ENCODE measurements at regions not wholly inside any gene's neighbourhood (a gene's known extent, or its start where the extent isn't known, plus 50 kb on each side); places are given as distances from the start of the nearest gene placed in this dataset.

- TF ChIP-seq POLR2A (IDR thresholded peaks at IDR 0.05) (no peak), POLR2AphosphoS5 (IDR thresholded peaks at IDR 0.05) (no peak)
- TF ChIP-seq, protein P1, sequence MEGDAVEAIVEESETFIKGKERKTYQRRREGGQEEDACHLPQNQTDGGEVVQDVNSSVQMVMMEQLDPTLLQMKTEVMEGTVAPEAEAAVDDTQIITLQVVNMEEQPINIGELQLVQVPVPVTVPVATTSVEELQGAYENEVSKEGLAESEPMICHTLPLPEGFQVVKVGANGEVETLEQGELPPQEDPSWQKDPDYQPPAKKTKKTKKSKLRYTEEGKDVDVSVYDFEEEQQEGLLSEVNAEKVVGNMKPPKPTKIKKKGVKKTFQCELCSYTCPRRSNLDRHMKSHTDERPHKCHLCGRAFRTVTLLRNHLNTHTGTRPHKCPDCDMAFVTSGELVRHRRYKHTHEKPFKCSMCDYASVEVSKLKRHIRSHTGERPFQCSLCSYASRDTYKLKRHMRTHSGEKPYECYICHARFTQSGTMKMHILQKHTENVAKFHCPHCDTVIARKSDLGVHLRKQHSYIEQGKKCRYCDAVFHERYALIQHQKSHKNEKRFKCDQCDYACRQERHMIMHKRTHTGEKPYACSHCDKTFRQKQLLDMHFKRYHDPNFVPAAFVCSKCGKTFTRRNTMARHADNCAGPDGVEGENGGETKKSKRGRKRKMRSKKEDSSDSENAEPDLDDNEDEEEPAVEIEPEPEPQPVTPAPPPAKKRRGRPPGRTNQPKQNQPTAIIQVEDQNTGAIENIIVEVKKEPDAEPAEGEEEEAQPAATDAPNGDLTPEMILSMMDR (IDR thresholded peaks at IDR 0.05): no peak
- Histone ChIP-seq H3K9me3 (no peaks in the 10 kb centered on the region), H3K27ac (no peak overlapping the region), H3K36me3 (no peaks in the 10 kb centered on the region), H3K4me1 (no peaks in the 10 kb centered on the region), H3K4me3 (no peak overlapping the region), H3K27me3 (peaks cover 0 to 40% of the 10 kb centered on the region in 2 donors)
- intact Hi-C loops (cut with DNase I; ENCODE audit: low total_unique reads): no loop called here
- DNase-seq (ENCODE audit: low spot score in 2 of 2): no peak
These were observed 135.0 kb upstream of the ZNF536 start for GRCh38 chr19:30237140-30237539.

GRCh38 chr19:30240904-30241695 is 131.1 kb upstream of the ZNF536 start:
- Histone ChIP-seq H3K4me1 (no peaks in the 10 kb centered on the region), H3K9me3 (no peaks in the 10 kb centered on the region), H3K36me3 (no peaks in the 10 kb centered on the region), H3K27me3 (peaks cover 0 to 18% of the 10 kb centered on the region in 2 donors), H3K27ac (no peak overlapping the region), H3K4me3 (no peak overlapping the region)
- intact Hi-C loops (cut with DNase I; ENCODE audit: low total_unique reads): no loop called here
- TF ChIP-seq POLR2A (IDR thresholded peaks at IDR 0.05) (no peak), POLR2AphosphoS5 (IDR thresholded peaks at IDR 0.05) (no peak)
- TF ChIP-seq, protein P1 (IDR thresholded peaks at IDR 0.05): no peak
- DNase-seq (ENCODE audit: low spot score in 2 of 2): no peak

DNA sequence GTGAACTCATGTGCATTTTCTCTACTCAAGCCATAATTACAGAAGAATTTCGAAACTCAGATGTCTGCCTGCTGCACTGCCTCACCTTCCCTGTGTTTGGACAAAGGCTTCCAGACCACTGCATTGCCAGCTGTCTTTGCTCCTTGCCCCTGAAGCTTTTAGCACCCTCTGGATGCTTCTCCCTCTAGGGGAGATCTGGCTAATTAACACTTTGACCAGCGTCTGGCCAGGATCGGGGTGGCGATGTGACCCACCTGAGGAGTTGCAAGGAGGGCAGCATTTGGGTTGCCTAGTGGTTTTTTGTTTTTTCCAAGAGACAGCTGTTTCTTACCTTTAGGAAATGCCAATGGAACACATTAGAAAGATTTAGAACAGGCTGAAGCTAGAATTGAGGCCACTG is 127.7 kb upstream of the ZNF536 start:
- TF ChIP-seq, protein P1 (IDR thresholded peaks at IDR 0.05): no peak
- TF ChIP-seq POLR2A (IDR thresholded peaks at IDR 0.05) (no peak), POLR2AphosphoS5 (IDR thresholded peaks at IDR 0.05) (no peak)
- H3K9me3 ChIP-seq: no peaks in the 10 kb centered on the region
- no peak overlapping the region for H3K4me3 ChIP-seq
- no peaks in the 10 kb centered on the region for H3K4me1 ChIP-seq
- DNase-seq (ENCODE audit: low spot score in 2 of 2): no peak
- intact Hi-C loops (cut with DNase I; ENCODE audit: low total_unique reads): no loop called here
- H3K27me3 ChIP-seq: peaks cover 0 to 16% of the 10 kb centered on the region in 2 donors
- no peak overlapping the region for H3K27ac ChIP-seq
- H3K36me3 ChIP-seq: no peaks in the 10 kb centered on the region

- DNase-seq (ENCODE audit: low spot score in 2 of 2): no peak
- H3K4me3 ChIP-seq: no peak overlapping the region
- peaks cover 0 to 10% of the 10 kb centered on the region in 2 donors for H3K27me3 ChIP-seq
- intact Hi-C loops (cut with DNase I; ENCODE audit: low total_unique reads): no loop called here
- TF ChIP-seq POLR2AphosphoS5 (IDR thresholded peaks at IDR 0.05): no peak
- no peak for TF ChIP-seq POLR2A (IDR thresholded peaks at IDR 0.05)
- TF ChIP-seq, protein P1 (IDR thresholded peaks at IDR 0.05): no peak
- H3K36me3 ChIP-seq: no peaks in the 10 kb centered on the region
- no peaks in the 10 kb centered on the region for H3K9me3 ChIP-seq
- H3K4me1 ChIP-seq: no peaks in the 10 kb centered on the region
- H3K27ac ChIP-seq: no peak overlapping the region
These were observed 126.7 kb upstream of the ZNF536 start for GRCh38 chr19:30245401-30246039.

GRCh38 chr19:30249911-30250310 is 122.3 kb upstream of the ZNF536 start:
- DNase-seq (ENCODE audit: low spot score in 2 of 2): no peak
- TF ChIP-seq, protein P1 (IDR thresholded peaks at IDR 0.05): no peak
- TF ChIP-seq POLR2A (IDR thresholded peaks at IDR 0.05) (no peak), POLR2AphosphoS5 (IDR thresholded peaks at IDR 0.05) (no peak)

More at GRCh38 chr19:30249911-30250310, 122.3 kb upstream of the ZNF536 start:
- intact Hi-C loops (cut with DNase I; ENCODE audit: low total_unique reads): loop anchor here (5.0 kb wide), 2 partner anchors 323 to 457 kb away; no protein-coding TSS in a partner anchor
- H3K4me1 ChIP-seq: no peaks in the 10 kb centered on the region
- peaks cover 0 to 35% of the 10 kb centered on the region in 2 donors for H3K27me3 ChIP-seq
- no peak overlapping the region for H3K4me3 ChIP-seq
- no peaks in the 10 kb centered on the region for H3K9me3 ChIP-seq
- H3K36me3 ChIP-seq: no peaks in the 10 kb centered on the region
- H3K27ac ChIP-seq: no peak overlapping the region
